HG02884 (cell line): ENCODE measurements at regions not wholly inside any gene's neighbourhood (a gene's known extent, or its start where the extent isn't known, plus 50 kb on each side); places are given as distances from the start of the nearest gene placed in this dataset.

Experiments used
- ATAC-seq: cut with Tn5 transposase; IDR thresholded peaks from one replicate; pipeline ENCODE4 v1.9.1; 2021; ENCODE audit warnings: mild to moderate bottlenecking, moderate library complexity; ENCODE audit not compliant: unreplicated experiment

GRCh38 chr2:181766129-181766528 is 85.8 kb upstream of the NEUROD1 start:
- no peak for ATAC-seq

GRCh38 chr2:181770150-181770549 is 89.8 kb upstream of the NEUROD1 start:
- no peak for ATAC-seq

GRCh38 chr2:181771356-181771755 is 91.0 kb upstream of the NEUROD1 start:
- no peak for ATAC-seq

- ATAC-seq, result no peak
These were observed 92.0 kb upstream of the NEUROD1 start for GRCh38 chr2:181772334-181772733.

- no peak for ATAC-seq
These were observed 92.5 kb upstream of the NEUROD1 start for GRCh38 chr2:181772777-181773176.

- peak; percentile 83 for ATAC-seq
These were observed 94.4 kb upstream of the NEUROD1 start for GRCh38 chr2:181774685-181775084.

GRCh38 chr2:181776336-181776735 is 96.0 kb upstream of the NEUROD1 start:
- ATAC-seq, result no peak

- no peak for ATAC-seq
These were observed 97.4 kb upstream of the NEUROD1 start for GRCh38 chr2:181777734-181778133.

GRCh38 chr2:181778621-181779201 is 98.4 kb upstream of the NEUROD1 start:
- ATAC-seq, result no peak

- no peak for ATAC-seq
These were observed 99.1 kb upstream of the NEUROD1 start for GRCh38 chr2:181779288-181780021.

GRCh38 chr2:181780047-181780651 is 99.8 kb upstream of the NEUROD1 start:
- ATAC-seq, result no peak

- ATAC-seq, result no peak
These were observed 100.3 kb upstream of the NEUROD1 start for GRCh38 chr2:181780657-181781056.

- ATAC-seq, result peak; percentile 40
These were observed 100.9 kb upstream of the NEUROD1 start for GRCh38 chr2:181781078-181781786.

- no peak for ATAC-seq
These were observed 102.3 kb upstream of the NEUROD1 start for GRCh38 chr2:181782660-181783059.

- no peak for ATAC-seq
These were observed 104.2 kb upstream of the NEUROD1 start for GRCh38 chr2:181784556-181784955.

GRCh38 chr2:181785691-181786344 is 105.5 kb upstream of the NEUROD1 start:
- ATAC-seq, result no peak

- ATAC-seq, result no peak
These were observed 104.9 kb upstream of the ITPRID2 start for GRCh38 chr2:181786371-181787228.

GRCh38 chr2:181787310-181788048 is 104.1 kb upstream of the ITPRID2 start:
- ATAC-seq, result no peak

GRCh38 chr2:181788897-181789555 is 102.5 kb upstream of the ITPRID2 start:
- no peak for ATAC-seq
